HG02571 (cell line): ENCODE measurements at regions not wholly inside any gene's neighbourhood (a gene's known extent, or its start where the extent isn't known, plus 50 kb on each side); places are given as distances from the start of the nearest gene placed in this dataset.

Experiments used
- ATAC-seq: cut with Tn5 transposase; IDR thresholded peaks from one replicate; pipeline ENCODE4 v1.9.1; 2021; ENCODE audit warnings: mild to moderate bottlenecking, moderate library complexity; ENCODE audit not compliant: unreplicated experiment

DNA sequence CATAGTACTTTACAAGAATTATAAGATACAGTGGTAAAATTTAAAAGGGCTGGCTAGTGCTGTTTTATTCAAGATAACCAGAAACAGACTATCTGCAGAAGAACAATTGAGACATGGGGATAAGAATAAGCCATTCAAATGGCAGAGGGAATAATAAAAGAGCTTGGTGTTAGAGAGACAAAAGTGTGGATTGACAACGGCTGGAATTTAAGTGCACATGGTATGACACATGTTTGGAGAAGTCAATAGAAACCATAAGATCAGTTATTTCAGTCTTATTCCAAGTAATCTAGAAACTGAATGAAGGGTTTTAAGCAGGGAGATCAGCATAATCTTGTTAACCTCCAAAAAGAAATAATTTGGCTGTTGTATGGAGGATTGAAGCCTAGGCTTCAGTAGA lies 1205.5 kb upstream of the CITED2 start:
- ATAC-seq: no peak

DNA sequence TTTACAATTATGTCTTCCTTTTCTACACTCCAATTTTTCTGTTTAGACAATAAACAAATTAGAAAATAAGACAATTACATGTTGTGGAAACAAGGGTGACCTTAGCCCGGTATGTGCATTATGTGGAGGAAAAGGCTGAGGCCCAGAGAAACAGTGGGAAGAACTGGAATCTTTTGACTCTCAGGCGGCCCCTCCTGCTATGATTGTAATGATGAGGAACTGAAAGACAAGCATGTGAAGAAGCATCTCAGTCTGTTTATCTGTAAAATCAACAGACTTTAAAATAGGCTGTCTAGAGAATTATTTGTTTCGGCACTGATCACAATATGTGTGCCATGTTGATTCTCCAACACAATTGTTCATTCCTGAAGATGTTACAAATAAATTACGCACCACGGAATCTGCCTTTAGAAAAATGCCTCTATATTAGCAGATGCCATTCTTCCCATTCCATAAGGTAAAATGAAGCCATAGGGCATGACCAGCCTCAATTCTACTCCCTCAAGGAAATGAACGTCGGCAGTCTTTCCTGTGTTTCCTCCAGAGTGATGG lies 1201.6 kb upstream of the CITED2 start:
- no peak for ATAC-seq

GRCh38 chr6:140572867-140573266 lies 1198.4 kb upstream of the CITED2 start:
- ATAC-seq: no peak

DNA sequence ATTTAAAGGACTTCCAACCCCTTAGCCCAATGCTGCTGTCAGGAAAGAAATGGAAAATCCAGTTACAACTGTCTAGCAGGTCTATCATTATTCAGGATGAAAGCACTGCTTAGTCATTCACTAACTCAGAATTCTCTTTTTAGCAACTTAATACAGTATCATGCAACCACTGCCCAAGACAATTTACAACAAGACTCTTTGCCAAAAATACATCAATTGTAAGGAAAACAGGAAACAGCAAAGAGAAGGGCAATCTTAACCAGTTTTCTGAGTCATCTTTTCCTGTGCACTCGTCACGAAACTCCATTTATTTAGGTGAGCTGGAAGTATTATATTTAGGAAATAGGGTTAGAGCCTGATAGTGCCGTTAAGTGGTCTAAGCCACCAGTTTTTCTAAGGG lies 1197.7 kb upstream of the CITED2 start:
- no peak for ATAC-seq

- ATAC-seq: no peak
These were observed 1196.7 kb upstream of the CITED2 start for GRCh38 chr6:140571145-140571544.

GRCh38 chr6:140567466-140567865 lies 1193.0 kb upstream of the CITED2 start:
- no peak for ATAC-seq

- no peak for ATAC-seq
These were observed 1192.4 kb upstream of the CITED2 start for GRCh38 chr6:140566781-140567277.

GRCh38 chr6:140563728-140564127 lies 1189.3 kb upstream of the CITED2 start:
- no peak for ATAC-seq

- ATAC-seq: no peak
These were observed 1187.3 kb upstream of the CITED2 start for GRCh38 chr6:140561701-140562100.

- no peak for ATAC-seq
These were observed 1186.2 kb upstream of the CITED2 start for GRCh38 chr6:140560671-140561070.

DNA sequence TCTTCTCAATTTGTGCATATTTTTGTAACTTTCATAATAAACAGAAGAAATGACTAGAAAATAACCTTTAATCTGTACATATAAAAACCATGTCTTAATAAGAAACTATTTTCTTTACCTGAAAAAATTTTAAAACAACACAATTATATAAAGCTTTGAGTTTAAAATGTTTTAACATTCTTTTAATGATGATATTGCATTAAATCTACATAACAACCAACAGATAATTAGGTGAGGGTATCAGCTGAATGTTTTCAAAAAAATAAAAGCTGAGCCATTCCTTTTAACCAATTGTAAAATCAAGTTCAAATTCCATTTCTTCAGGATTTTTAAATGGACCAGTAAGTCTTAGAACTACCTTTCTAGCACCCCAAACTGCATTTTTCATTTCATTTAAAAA lies 1185.0 kb upstream of the CITED2 start:
- ATAC-seq: no peak

DNA sequence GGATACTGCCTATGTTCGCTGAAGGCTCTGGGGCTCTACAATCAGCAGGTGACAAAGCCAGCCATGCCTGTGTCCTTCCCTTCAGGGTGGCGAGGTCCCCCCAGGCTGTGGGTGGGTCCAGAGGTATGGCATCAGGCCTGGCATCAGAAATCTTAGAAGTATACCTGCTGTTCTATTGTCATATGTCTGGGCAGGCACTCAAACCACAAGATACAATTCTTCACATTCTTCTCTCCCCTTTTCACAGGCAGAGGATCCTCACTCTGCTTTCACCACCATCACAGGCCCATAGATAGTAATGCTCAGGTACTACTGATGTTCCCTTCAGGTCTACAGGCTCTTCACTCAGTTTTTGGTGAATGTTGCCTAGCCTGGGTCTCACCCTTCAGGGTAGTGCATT lies 1180.0 kb upstream of the CITED2 start:
- ATAC-seq: no peak

DNA sequence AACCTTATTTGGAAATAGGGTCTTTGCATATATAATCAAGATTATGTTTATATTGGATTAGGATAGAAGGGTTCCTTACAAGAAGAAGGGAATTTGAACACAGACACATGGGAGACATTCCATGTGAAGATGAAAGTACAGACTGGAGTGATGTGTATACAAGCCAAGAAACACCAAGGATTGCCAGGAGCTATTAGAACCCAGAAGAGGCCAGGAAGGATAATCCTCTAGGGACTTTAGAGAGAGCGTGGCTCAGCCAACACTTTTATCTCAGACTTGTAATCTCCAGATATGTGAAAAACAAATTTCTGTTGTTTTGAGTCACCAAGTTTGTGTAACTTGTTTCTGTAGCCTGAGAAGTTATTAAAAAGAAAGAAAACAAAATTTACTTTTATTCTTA lies 1173.9 kb upstream of the CITED2 start:
- ATAC-seq: no peak

DNA sequence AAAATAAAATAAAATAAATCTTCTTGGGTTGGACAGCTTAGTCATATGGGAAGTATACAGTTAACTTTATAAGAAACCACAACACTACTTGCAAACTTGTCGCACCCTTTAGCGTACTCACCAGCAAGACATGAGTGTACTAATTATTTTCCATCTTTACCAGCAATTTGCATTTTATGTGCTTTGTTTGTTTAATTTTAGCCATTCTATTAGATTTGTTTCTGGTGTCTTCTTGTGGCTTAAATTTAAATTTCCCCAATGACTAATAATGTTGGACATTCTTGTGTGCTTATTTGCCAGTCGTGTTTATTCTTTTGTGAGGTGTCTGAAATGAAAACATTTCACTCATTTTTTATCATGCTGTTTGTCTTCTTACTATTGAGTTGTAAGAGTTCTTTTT lies 1172.2 kb upstream of the CITED2 start:
- ATAC-seq: no peak

DNA sequence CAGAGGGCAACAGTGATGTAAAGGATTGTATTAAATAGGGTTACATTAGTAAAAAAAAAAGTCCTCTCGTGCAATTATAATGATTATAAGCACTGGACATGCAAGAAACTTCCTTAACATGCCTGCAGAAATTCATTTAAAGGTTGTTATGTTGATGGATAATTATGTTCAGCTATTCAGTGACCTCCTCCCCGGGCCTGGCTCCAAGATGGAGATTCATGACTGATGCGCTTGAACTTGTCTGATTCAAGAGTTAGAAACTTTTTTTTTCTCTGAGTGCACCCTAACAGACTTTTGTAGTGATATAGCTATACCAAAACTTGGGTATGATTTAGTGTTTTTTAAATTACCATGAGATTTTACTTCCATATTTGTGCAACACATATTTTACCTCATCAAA lies 1170.0 kb upstream of the CITED2 start:
- no peak for ATAC-seq

DNA sequence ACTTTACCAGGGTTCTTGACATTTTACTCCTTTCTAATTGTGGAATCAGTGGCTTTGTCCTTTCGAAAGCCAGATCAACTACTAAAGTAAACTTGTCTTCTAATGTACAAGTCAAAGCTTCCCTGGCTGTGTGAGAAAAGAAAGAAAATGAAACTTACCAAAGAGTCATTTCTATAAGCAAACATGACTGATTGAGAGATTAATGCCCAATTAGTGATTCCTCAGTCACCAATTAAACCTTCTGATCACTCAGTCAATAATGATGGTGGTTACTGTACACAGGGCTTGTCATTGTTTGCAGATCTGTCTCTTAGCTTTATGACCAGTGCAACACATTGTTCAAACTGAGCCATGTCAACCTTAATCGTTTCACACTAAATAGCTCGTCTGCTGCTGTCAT lies 1168.4 kb upstream of the CITED2 start:
- ATAC-seq: no peak

DNA sequence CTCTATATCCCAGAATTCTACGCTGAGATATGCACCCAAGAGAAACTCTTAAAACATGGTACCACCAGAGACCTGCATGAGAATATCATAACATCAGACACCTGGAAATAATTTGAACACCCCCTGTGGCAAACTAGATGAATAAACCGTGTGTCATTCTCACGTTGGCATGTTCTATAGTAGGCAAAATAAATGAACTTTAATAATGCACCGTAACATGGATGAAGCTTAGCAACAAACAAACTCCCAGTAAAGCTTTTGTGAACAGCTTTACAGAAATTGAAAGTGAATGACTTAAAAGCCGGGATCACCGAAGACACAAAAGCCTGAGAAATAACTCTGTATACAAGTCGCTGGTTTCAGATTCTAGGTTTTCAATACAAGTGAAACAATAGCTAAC lies 1166.8 kb upstream of the CITED2 start:
- ATAC-seq: no peak

GRCh38 chr6:140540743-140541142 lies 1166.3 kb upstream of the CITED2 start:
- no peak for ATAC-seq

DNA sequence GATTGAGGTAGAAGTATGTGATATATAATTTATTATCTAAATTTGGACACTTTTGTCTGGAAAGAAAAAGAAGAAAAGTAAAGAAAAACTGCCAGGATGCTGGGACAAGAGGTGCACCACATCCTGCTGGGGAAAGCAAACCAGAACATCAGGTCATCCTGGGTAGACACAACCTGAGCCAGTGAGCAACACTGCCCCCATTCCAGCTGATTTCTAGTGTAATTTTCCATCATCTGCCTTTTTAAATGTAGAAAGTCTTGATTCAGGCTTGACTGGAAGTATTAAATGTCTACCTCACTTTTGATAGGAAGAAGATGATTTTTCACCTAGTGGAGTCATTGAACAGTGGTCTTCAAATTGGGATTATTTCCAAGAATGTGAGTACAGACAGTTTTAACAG lies 1164.5 kb upstream of the CITED2 start:
- no peak for ATAC-seq

GRCh38 chr6:140537834-140538705 lies 1163.6 kb upstream of the CITED2 start:
- no peak for ATAC-seq

- no peak for ATAC-seq
These were observed 1162.8 kb upstream of the CITED2 start for GRCh38 chr6:140537211-140537610.

DNA sequence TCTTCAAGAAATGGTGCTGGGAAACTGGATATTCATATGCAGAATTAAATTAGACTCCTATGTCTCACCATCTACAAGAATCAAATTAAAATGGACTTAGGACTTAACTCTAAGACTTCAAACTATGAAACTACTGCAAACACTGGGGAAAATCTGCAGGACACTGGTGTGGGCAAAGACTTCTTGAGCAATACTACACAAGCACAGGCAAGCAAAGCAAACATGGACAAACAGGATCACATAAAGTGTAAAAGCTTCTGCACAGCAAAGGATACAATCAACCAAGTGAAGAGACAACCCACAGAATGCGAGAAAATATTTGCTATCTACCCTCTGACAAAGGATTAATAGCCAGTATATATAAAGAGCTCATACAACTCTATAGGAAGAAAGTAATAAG lies 1161.1 kb upstream of the CITED2 start:
- ATAC-seq: no peak

DNA sequence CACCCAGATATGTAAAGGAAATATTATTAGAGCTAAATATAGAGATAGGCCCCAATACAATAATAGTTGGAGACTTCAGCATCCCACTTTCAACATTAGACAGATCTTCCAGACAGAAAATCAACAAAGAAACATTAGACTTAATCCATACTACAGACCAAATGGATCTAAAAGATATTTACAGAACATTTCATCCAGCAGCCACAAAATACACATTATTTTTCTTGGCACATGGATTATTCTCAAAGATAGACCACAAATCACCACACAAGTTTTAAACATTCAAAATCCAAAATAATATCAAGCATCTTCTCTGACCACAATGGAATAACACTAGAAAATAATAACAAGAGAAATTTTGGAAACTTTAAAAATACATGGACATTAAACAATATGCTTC lies 1159.1 kb upstream of the CITED2 start:
- no peak for ATAC-seq
